22Rv1 (cell line): ENCODE measurements at regions not wholly inside any gene's neighbourhood (a gene's known extent, or its start where the extent isn't known, plus 50 kb on each side); places are given as distances from the start of the nearest gene placed in this dataset.

Source experiments
- ZFX ChIP-seq: fragments of 450-650 bp; IDR thresholded peaks from 2 replicates; pipeline ENCODE4 v1.6.1; 2017; ENCODE audit warnings: antibody characterized with exemption, borderline replicate concordance
- TF ChIP-seq, protein P1 (sequence below): fragments of 450-650 bp; IDR thresholded peaks from 2 replicates; pipeline ENCODE4 v1.5.1; 2017; ENCODE audit warnings: mild to moderate bottlenecking

DNA sequence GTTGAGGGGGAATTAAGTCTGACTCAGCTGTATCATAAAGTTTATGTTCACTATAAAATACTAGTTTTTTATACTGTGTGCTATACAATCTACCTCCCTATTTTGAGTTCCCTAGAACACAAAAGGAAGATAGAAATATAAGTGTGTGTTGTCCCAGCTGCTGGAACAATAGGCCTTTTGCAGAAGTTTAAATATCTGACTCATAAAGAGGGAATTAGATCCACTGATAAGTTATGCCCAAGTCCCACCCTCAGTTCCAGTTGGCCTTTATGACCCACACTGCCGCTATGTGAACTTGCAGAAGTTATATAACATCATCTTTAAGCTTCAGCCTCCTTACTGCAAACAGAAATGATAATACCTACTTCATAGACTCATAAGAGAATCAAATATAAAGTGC, 88.5 kb upstream of the DAB2 start:
- TF ChIP-seq, protein P1, sequence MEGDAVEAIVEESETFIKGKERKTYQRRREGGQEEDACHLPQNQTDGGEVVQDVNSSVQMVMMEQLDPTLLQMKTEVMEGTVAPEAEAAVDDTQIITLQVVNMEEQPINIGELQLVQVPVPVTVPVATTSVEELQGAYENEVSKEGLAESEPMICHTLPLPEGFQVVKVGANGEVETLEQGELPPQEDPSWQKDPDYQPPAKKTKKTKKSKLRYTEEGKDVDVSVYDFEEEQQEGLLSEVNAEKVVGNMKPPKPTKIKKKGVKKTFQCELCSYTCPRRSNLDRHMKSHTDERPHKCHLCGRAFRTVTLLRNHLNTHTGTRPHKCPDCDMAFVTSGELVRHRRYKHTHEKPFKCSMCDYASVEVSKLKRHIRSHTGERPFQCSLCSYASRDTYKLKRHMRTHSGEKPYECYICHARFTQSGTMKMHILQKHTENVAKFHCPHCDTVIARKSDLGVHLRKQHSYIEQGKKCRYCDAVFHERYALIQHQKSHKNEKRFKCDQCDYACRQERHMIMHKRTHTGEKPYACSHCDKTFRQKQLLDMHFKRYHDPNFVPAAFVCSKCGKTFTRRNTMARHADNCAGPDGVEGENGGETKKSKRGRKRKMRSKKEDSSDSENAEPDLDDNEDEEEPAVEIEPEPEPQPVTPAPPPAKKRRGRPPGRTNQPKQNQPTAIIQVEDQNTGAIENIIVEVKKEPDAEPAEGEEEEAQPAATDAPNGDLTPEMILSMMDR = no peak
- no peak for TF ChIP-seq ZFX
